ENCODE measurements at regions not wholly inside any gene's neighbourhood (a gene's known extent, or its start where the extent isn't known, plus 50 kb on each side); places are given as distances from the start of the nearest gene placed in this dataset.

DNA sequence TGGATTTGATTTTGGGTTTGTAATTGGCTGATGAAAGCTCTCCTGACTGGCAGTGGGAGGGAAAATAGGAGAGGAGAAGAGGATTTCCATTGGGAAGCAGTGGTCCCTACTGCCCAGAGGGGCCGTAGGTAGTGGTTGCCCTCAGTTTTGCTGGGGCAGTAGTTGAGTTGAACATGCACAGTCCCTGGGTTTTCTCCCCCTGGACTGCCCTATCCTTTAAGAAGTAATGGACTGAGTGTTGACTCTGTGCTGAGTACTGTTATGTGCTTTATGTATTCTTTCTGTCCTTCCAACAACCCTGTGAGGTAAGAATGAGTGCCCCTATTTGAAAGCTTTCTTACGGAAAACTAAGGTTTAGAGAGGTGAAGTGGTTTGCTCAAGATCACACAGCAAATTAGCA is 111.2 kb upstream of the RPS23 start:
- Histone ChIP-seq H3K9me3 (0 out of 3 replicates have a peak, but pooled peaks cover 2% of the 10 kb centered on the region), H3K4me1 (peaks cover 30% of the 10 kb centered on the region), H3K4me2 (no peak overlapping the region), H3K27ac (peak overlapping the region; percentile 66 to 81; a peak in 4 of 6 replicates), H3K4me3 (no peak overlapping the region)
- TF ChIP-seq HDAC2 (IDR thresholded peaks at IDR 0.05) = no peak
- no peak for TF ChIP-seq NR3C1 (IDR thresholded peaks at IDR 0.05)
- TF ChIP-seq E2F6 (IDR thresholded peaks at IDR 0.05; ENCODE audit: borderline replicate concordance, low read depth) = no peak
- no peak for TF ChIP-seq GATA3 (IDR thresholded peaks at IDR 0.05; ENCODE audit: borderline replicate concordance)
- 81% methylated on average over 2 of the region's 2 CpGs for WGBS (ENCODE audit: missing lambda C conversion rate)
- CTCF ChIA-PET = interaction anchor here (0.8 to 3.1 kb wide), 4 partner anchors 37 to 252 kb away, joined by 3 to 15 read pairs (median 4); no protein-coding TSS in a partner anchor
- FAIRE-seq (no peak), DNase-seq (ENCODE audit: low read depth in 1 of 2, low spot score in 1 of 2) (no peak), ATAC-seq (no peak)
- POLR2A ChIA-PET = interaction anchor here (1.3 kb wide), 1 partner anchor 246 kb away, joined by 3 read pairs; no protein-coding TSS in a partner anchor

DNA sequence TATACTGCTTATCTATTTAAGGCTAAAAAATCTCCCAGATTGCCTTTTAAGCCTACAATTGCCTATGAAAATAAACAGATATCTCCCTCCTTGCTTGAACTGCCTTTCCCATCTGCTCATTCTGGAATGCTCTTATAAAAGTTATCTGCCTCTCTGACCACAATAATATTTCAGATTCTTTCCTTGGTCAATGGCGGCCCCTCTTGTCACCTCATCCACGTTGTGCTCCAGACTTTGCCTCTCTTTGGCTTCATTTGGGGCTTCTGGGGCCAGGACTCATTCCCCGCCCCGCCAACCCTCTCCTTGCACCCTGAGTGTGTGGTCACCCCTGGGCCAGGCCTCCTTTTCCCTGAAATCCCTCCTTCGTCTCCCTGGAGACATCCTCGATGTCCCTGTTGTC is 110.0 kb upstream of the RPS23 start:
- peak overlapping the region; percentile 66 to 81 for H3K27ac ChIP-seq

More for the DNA sequence above, 110.0 kb upstream of the RPS23 start:
- TF ChIP-seq MYC (IDR thresholded peaks at IDR 0.05; ENCODE audit: borderline replicate concordance, low read length) (no peak), HDAC2 (IDR thresholded peaks at IDR 0.05) (no peak), EHF (CRISPR knock-in tag; IDR thresholded peaks at IDR 0.05) (no peak), ZFP36 (IDR thresholded peaks at IDR 0.05; ENCODE audit: borderline replicate concordance, partially characterized antibody) (no peak), ZSCAN20 (CRISPR knock-in tag; IDR thresholded peaks at IDR 0.05) (no peak), HOXB5 (CRISPR knock-in tag; IDR thresholded peaks at IDR 0.05) (no peak), NFE2L2 (conservative IDR thresholded peaks at IDR 0.05; ENCODE audit: low read length) (no peak), KDM1A (IDR thresholded peaks at IDR 0.05; ENCODE audit: low read depth) (no peak), MAZ (IDR thresholded peaks at IDR 0.05; ENCODE audit: borderline replicate concordance, low read depth, low read length) (no peak), KDM5A (IDR thresholded peaks at IDR 0.05) (no peak), NR3C1 (IDR thresholded peaks at IDR 0.05) (no peak), TP53 (CRISPR knock-in tag; IDR thresholded peaks at IDR 0.05) (no peak), FOSB (CRISPR knock-in tag; IDR thresholded peaks at IDR 0.05) (no peak), PBX3 (IDR thresholded peaks at IDR 0.05) (no peak), ELK1 (IDR thresholded peaks at IDR 0.05; ENCODE audit: low read depth, low read length) (no peak), CEBPB (IDR thresholded peaks at IDR 0.05) (no peak), RFX5 (IDR thresholded peaks at IDR 0.05) (no peak), BCL3 (IDR thresholded peaks at IDR 0.05) (no peak), POLR2A (IDR thresholded peaks at IDR 0.05; ENCODE audit: low read length) (no peak)
- TF ChIP-seq, protein P1, sequence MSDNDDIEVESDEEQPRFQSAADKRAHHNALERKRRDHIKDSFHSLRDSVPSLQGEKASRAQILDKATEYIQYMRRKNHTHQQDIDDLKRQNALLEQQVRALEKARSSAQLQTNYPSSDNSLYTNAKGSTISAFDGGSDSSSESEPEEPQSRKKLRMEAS (IDR thresholded peaks at IDR 0.05) = no peak
- peaks cover 30% of the 10 kb centered on the region for H3K4me1 ChIP-seq
- CTCF ChIA-PET = interaction anchor here (0.6 to 3.1 kb wide), 4 partner anchors 24 to 36 kb away, joined by 3 to 15 read pairs (median 8); no protein-coding TSS in a partner anchor
- 77% methylated on average over 6 of the region's 6 CpGs for WGBS (ENCODE audit: missing lambda C conversion rate)
- H3K4me2 ChIP-seq = peak overlapping the region; percentile 56
- DNase-seq (ENCODE audit: low read depth in 1 of 2, low spot score in 1 of 2) (no peak), FAIRE-seq (no peak), ATAC-seq (no peak)
- POLR2A ChIA-PET = interaction anchor here (1.3 to 2.1 kb wide), 2 partner anchors 31 to 248 kb away, joined by 3 to 10 read pairs; no protein-coding TSS in a partner anchor
- 0 out of 3 replicates have a peak, but pooled peaks cover 2% of the 10 kb centered on the region for H3K9me3 ChIP-seq
- no peak overlapping the region for H3K4me3 ChIP-seq
